ENCODE measurements at regions not wholly inside any gene's neighbourhood (a gene's known extent, or its start where the extent isn't known, plus 50 kb on each side); places are given as distances from the start of the nearest gene placed in this dataset.

- no peak for DNase-seq (ENCODE audit: low read depth)
These were observed 103.3 kb upstream of the PRR23E start for GRCh38 chr3:127089486-127090145.

GRCh38 chr3:127090218-127091160, 102.4 kb upstream of the PRR23E start:
- no peak for DNase-seq (ENCODE audit: low read depth)

- DNase-seq (ENCODE audit: low read depth): no peak
These were observed 101.6 kb upstream of the PRR23E start for GRCh38 chr3:127091376-127091775.

- DNase-seq (ENCODE audit: low read depth): no peak
These were observed 100.6 kb upstream of the PRR23E start for GRCh38 chr3:127092368-127092767.

- DNase-seq (ENCODE audit: low read depth): no peak
These were observed 100.2 kb upstream of the PRR23E start for GRCh38 chr3:127092776-127093175.

GRCh38 chr3:127093312-127093711, 99.6 kb upstream of the PRR23E start:
- no peak for DNase-seq (ENCODE audit: low read depth)

GRCh38 chr3:127095774-127096173, 97.2 kb upstream of the PRR23E start:
- no peak for DNase-seq (ENCODE audit: low read depth)

GRCh38 chr3:127096256-127097071, 96.5 kb upstream of the PRR23E start:
- DNase-seq (ENCODE audit: low read depth): no peak

GRCh38 chr3:127097072-127097405, 95.9 kb upstream of the PRR23E start:
- DNase-seq (ENCODE audit: low read depth): no peak

GRCh38 chr3:127097481-127097880, 95.5 kb upstream of the PRR23E start:
- DNase-seq (ENCODE audit: low read depth): no peak

- DNase-seq (ENCODE audit: low read depth): no peak
These were observed 92.9 kb upstream of the PRR23E start for GRCh38 chr3:127099982-127100381.

GRCh38 chr3:127100459-127101410, 92.2 kb upstream of the PRR23E start:
- no peak for DNase-seq (ENCODE audit: low read depth)

GRCh38 chr3:127101411-127102187, 91.3 kb upstream of the PRR23E start:
- no peak for DNase-seq (ENCODE audit: low read depth)

- no peak for DNase-seq (ENCODE audit: low read depth)
These were observed 90.8 kb upstream of the PRR23E start for GRCh38 chr3:127102188-127102520.

GRCh38 chr3:127102587-127102986, 90.3 kb upstream of the PRR23E start:
- DNase-seq (ENCODE audit: low read depth): no peak

GRCh38 chr3:127103080-127103479, 89.9 kb upstream of the PRR23E start:
- no peak for DNase-seq (ENCODE audit: low read depth)

- no peak for DNase-seq (ENCODE audit: low read depth)
These were observed 88.3 kb upstream of the PRR23E start for GRCh38 chr3:127104586-127104985.

- DNase-seq (ENCODE audit: low read depth): no peak
These were observed 87.3 kb upstream of the PRR23E start for GRCh38 chr3:127105587-127105986.

- DNase-seq (ENCODE audit: low read depth): no peak
These were observed 86.9 kb upstream of the PRR23E start for GRCh38 chr3:127106053-127106452.

GRCh38 chr3:127106456-127106855, 86.5 kb upstream of the PRR23E start:
- no peak for DNase-seq (ENCODE audit: low read depth)

GRCh38 chr3:127107002-127107401, 85.9 kb upstream of the PRR23E start:
- no peak for DNase-seq (ENCODE audit: low read depth)

Measured in GM04503 (cell line).